ENCODE measurements at regions not wholly inside any gene's neighbourhood (a gene's known extent, or its start where the extent isn't known, plus 50 kb on each side); places are given as distances from the start of the nearest gene placed in this dataset.

GRCh38 chr9:92185681-92186080 is 70.5 kb upstream of the SPTLC1 start:
- no peak overlapping the region for H3K4me3 ChIP-seq (ENCODE audit: low read depth, low read length)
- TF ChIP-seq CTCF (IDR thresholded peaks at IDR 0.05; ENCODE audit: borderline replicate concordance, insufficient read depth, low read depth, low read length): no peak

- no peak for TF ChIP-seq CTCF (IDR thresholded peaks at IDR 0.05; ENCODE audit: borderline replicate concordance, insufficient read depth, low read depth, low read length)
- no peak overlapping the region for H3K4me3 ChIP-seq (ENCODE audit: low read depth, low read length)
Observed at GRCh38 chr9:92185096-92185495, 69.9 kb upstream of the SPTLC1 start.

GRCh38 chr9:92184041-92184564 is 68.9 kb upstream of the SPTLC1 start:
- no peak overlapping the region for H3K4me3 ChIP-seq (ENCODE audit: low read depth, low read length)
- no peak for TF ChIP-seq CTCF (IDR thresholded peaks at IDR 0.05; ENCODE audit: borderline replicate concordance, insufficient read depth, low read depth, low read length)

GRCh38 chr9:92183449-92183848 is 68.2 kb upstream of the SPTLC1 start:
- no peak overlapping the region for H3K4me3 ChIP-seq (ENCODE audit: low read depth, low read length)
- no peak for TF ChIP-seq CTCF (IDR thresholded peaks at IDR 0.05; ENCODE audit: borderline replicate concordance, insufficient read depth, low read depth, low read length)

- no peak overlapping the region for H3K4me3 ChIP-seq (ENCODE audit: low read depth, low read length)
- TF ChIP-seq CTCF (IDR thresholded peaks at IDR 0.05; ENCODE audit: borderline replicate concordance, insufficient read depth, low read depth, low read length): no peak
Observed at GRCh38 chr9:92181296-92181695, 66.1 kb upstream of the SPTLC1 start.

- no peak for TF ChIP-seq CTCF (IDR thresholded peaks at IDR 0.05; ENCODE audit: borderline replicate concordance, insufficient read depth, low read depth, low read length)
- H3K4me3 ChIP-seq (ENCODE audit: low read depth, low read length): no peak overlapping the region
Observed at GRCh38 chr9:92180669-92181181, 65.5 kb upstream of the SPTLC1 start.

- H3K4me3 ChIP-seq (ENCODE audit: low read depth, low read length): no peak overlapping the region
- TF ChIP-seq CTCF (IDR thresholded peaks at IDR 0.05; ENCODE audit: borderline replicate concordance, insufficient read depth, low read depth, low read length): no peak
Observed at GRCh38 chr9:92180002-92180400, 64.8 kb upstream of the SPTLC1 start.

Data from GM12875 (cell line).